A549 (cell line): ENCODE measurements at regions not wholly inside any gene's neighbourhood (a gene's known extent, or its start where the extent isn't known, plus 50 kb on each side); places are given as distances from the start of the nearest gene placed in this dataset.

ENCODE experiments used
- EP300 ChIP-seq, 2 experiments: fragments of >200 bp; sonication (Bioruptor Twin); formaldehyde crosslinking; IDR thresholded peaks; 2 replicates in 1 of 2; 3 replicates in 1 of 2; pipeline ENCODE4 v1.6.1; 2016 to 2017
- KDM1A ChIP-seq: fragments of 200-600 bp; sonication (generic); IDR thresholded peaks from 2 replicates; pipeline ENCODE4 v1.6.1; 2016; ENCODE audit warnings: low read depth, mild to moderate bottlenecking
- MYC ChIP-seq: IDR thresholded peaks from 2 replicates; pipeline ENCODE4 v1.6.1; 2012; ENCODE audit warnings: mild to moderate bottlenecking, inconsistent platforms, low read length, improper control_type of control experiment, borderline replicate concordance
- NFE2L2 ChIP-seq: fragments of 150-350 bp; conservative IDR thresholded peaks from 2 replicates; pipeline ENCODE4 v1.6.1; 2014; ENCODE audit warnings: low read length
- POLR2A ChIP-seq: IDR thresholded peaks from 2 replicates; pipeline ENCODE4 v1.6.1; 2012; ENCODE audit warnings: mild to moderate bottlenecking, low read length
- RAD21 ChIP-seq, 2 experiments: fragments of >200 bp in 1 of 2; sonication (Bioruptor Twin) in 1 of 2; formaldehyde crosslinking in 1 of 2; IDR thresholded peaks in 1 of 2; conservative IDR thresholded peaks in 1 of 2; 2 replicates in 1 of 2; 3 replicates in 1 of 2; pipeline ENCODE4 v1.6.1; 2012 to 2018; ENCODE audit warnings: inconsistent platforms in 1 of 2
- RFX5 ChIP-seq: fragments of 450-650 bp; IDR thresholded peaks from 2 replicates; pipeline ENCODE4 v1.7.1; 2014; ENCODE audit warnings: antibody characterized with exemption, mild to moderate bottlenecking, moderate library complexity
- TF ChIP-seq, protein P1 (sequence below): IDR thresholded peaks from 2 replicates; pipeline ENCODE4 v1.6.1; 2012
- TF ChIP-seq, protein P2 (sequence below): fragments of >200 bp; sonication (Bioruptor Twin); formaldehyde crosslinking; IDR thresholded peaks from 3 replicates; pipeline ENCODE4 v1.5.1; 2016
- TF ChIP-seq, protein P3 (sequence below): fragments of 200-600 bp; sonication (generic); IDR thresholded peaks from 2 replicates; pipeline ENCODE4 v1.6.1; 2016; ENCODE audit warnings: antibody characterized with exemption, mild to moderate bottlenecking, moderate library complexity
- TF ChIP-seq, protein P4 (sequence below): fragments of >200 bp; sonication (Bioruptor Twin); formaldehyde crosslinking; IDR thresholded peaks from 2 replicates; pipeline ENCODE4 v1.6.1; 2016

DNA sequence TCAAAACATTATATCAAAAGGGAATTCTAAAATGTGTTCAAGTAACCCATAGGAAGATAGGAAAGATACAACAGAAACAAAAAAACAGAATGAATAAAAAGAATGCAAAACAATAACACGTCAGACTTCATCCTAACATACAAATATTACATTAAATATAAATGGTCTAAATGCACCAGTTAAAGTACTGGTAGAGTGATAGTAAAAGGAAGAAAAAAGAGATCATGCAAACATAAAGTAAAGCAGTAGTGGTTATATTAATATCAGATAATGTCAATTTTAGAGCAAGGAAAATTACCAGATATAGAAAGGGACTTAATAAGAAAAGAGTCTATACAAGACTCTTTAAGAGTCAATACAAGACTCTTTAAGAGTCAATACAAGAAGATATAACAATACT is 755.7 kb downstream of the MCTP2 start:
- TF ChIP-seq, protein P1, sequence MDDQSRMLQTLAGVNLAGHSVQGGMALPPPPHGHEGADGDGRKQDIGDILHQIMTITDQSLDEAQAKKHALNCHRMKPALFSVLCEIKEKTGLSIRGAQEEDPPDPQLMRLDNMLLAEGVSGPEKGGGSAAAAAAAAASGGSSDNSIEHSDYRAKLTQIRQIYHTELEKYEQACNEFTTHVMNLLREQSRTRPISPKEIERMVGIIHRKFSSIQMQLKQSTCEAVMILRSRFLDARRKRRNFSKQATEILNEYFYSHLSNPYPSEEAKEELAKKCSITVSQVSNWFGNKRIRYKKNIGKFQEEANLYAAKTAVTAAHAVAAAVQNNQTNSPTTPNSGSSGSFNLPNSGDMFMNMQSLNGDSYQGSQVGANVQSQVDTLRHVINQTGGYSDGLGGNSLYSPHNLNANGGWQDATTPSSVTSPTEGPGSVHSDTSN: no peak
- TF ChIP-seq RAD21 (conservative IDR thresholded peaks at IDR 0.05 in 1 of 2, IDR thresholded peaks at IDR 0.05 in 1 of 2): no peak
- TF ChIP-seq, protein P2, sequence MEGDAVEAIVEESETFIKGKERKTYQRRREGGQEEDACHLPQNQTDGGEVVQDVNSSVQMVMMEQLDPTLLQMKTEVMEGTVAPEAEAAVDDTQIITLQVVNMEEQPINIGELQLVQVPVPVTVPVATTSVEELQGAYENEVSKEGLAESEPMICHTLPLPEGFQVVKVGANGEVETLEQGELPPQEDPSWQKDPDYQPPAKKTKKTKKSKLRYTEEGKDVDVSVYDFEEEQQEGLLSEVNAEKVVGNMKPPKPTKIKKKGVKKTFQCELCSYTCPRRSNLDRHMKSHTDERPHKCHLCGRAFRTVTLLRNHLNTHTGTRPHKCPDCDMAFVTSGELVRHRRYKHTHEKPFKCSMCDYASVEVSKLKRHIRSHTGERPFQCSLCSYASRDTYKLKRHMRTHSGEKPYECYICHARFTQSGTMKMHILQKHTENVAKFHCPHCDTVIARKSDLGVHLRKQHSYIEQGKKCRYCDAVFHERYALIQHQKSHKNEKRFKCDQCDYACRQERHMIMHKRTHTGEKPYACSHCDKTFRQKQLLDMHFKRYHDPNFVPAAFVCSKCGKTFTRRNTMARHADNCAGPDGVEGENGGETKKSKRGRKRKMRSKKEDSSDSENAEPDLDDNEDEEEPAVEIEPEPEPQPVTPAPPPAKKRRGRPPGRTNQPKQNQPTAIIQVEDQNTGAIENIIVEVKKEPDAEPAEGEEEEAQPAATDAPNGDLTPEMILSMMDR: no peak
- TF ChIP-seq EP300 (IDR thresholded peaks at IDR 0.05): no peak
- no peak for TF ChIP-seq POLR2A
- TF ChIP-seq, protein P3, sequence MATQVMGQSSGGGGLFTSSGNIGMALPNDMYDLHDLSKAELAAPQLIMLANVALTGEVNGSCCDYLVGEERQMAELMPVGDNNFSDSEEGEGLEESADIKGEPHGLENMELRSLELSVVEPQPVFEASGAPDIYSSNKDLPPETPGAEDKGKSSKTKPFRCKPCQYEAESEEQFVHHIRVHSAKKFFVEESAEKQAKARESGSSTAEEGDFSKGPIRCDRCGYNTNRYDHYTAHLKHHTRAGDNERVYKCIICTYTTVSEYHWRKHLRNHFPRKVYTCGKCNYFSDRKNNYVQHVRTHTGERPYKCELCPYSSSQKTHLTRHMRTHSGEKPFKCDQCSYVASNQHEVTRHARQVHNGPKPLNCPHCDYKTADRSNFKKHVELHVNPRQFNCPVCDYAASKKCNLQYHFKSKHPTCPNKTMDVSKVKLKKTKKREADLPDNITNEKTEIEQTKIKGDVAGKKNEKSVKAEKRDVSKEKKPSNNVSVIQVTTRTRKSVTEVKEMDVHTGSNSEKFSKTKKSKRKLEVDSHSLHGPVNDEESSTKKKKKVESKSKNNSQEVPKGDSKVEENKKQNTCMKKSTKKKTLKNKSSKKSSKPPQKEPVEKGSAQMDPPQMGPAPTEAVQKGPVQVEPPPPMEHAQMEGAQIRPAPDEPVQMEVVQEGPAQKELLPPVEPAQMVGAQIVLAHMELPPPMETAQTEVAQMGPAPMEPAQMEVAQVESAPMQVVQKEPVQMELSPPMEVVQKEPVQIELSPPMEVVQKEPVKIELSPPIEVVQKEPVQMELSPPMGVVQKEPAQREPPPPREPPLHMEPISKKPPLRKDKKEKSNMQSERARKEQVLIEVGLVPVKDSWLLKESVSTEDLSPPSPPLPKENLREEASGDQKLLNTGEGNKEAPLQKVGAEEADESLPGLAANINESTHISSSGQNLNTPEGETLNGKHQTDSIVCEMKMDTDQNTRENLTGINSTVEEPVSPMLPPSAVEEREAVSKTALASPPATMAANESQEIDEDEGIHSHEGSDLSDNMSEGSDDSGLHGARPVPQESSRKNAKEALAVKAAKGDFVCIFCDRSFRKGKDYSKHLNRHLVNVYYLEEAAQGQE: no peak
- TF ChIP-seq RFX5: no peak
- TF ChIP-seq MYC: no peak
- TF ChIP-seq, protein P4, sequence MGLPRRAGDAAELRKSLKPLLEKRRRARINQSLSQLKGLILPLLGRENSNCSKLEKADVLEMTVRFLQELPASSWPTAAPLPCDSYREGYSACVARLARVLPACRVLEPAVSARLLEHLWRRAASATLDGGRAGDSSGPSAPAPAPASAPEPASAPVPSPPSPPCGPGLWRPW: no peak
- no peak for TF ChIP-seq KDM1A
- TF ChIP-seq NFE2L2: no peak
